Cardiac septum (tissue), 1 donor: ENCODE measurements at regions not wholly inside any gene's neighbourhood (a gene's known extent, or its start where the extent isn't known, plus 50 kb on each side); places are given as distances from the start of the nearest gene placed in this dataset.
"Not testable (repeated sequence)": the region's sequence is repeated elsewhere in the genome, so short reads cannot be mapped to it uniquely, and the experiment has no call there.

Experiments used
- DNase-seq: peaks from one replicate; pipeline ENCODE4 v3.0.0-alpha.2; 2020; ENCODE audit warnings: low spot score
- intact Hi-C: fragments of 100-400 bp; cut with DNase I; formaldehyde crosslinking; loops from one replicate; pipeline ENCODE4 v1.14.0; 2022
- donor health status: DM: no; HTN: no; CAD: no.

DNA sequence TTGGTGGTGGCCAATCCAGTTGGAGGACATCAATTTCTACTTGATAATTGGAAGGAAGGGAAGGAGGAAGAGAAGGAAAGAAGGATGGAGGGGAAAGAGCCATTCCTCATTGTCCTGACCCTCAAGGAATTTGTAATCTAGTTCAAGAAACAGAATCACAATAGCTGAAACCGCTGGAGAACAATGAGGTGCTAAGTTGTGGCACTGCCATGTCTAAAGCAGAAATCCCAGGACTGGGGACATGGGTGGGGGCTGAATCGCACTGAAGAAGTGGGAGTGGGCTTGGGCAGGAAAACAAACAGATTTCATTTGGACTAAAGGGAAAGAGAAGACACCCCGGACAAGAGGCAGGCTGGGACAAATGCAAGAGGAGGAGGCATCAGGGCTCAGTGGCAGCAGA, 183.6 kb downstream of the UACA start:
- intact Hi-C loops = loop anchor here (10.0 kb wide), 1 partner anchor 235 kb away; no protein-coding TSS in a partner anchor
- no peak for DNase-seq

DNA sequence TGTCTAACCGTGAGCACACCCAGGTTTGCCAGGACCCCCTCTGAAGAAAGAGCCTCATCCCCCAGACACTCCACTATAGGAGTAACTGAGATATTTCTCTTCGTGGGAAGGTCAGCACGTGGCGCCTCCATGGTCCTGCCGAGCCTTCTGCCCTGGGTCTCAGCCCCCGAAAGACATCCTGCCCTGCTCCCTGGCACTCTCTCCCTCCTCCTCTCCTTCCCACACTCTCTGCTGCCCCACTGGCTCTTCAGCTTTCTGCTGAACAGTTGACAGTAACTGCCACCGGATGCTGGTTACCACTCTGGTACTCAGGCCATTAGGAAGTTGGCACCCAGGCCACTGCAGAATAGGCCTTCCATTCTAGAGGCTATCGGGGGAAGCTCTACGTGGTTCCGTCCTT, 185.2 kb downstream of the UACA start:
- intact Hi-C loops = loop anchor here (10.0 kb wide), 1 partner anchor 237 kb away; no protein-coding TSS in a partner anchor
- DNase-seq = no peak

DNA sequence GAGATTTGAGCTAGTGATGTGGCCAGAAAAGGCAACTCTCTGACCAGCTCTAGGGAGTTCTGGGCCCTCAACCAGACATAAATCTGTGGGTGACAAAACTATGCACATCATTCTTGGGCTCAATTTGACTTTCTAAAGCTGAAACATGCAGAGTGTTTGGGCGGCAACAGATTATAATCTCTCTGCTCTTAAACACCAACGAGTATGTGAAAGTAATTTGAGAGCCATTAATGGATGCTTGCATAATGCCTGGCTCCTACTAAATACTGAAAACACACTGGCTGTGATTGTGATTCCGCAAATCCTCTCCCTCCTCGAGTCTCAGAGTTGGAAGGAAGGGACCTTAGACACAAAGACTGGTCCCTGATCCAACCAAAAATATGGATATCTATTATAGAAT, 186.7 kb downstream of the UACA start:
- intact Hi-C loops = loop anchor here (10.0 kb wide), 1 partner anchor 238 kb away; no protein-coding TSS in a partner anchor

DNA sequence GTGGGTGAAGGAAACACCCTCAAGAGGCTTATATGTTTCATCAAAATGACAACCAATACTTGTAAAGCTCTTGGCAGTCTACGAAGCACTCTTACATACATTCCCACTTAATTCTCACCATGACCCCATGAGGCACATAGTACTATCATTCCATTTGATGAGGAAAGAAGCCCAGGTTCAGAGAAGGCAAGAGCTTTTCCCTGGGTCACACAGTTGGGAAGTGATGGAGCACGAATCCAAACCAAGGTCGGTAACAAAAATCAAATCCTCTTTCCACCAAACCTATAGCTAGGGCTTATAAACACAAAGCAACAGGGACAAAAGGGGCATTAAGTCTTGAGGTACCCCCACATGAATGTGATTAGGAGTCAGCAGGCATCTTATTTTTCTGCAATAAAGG, 187.1 kb downstream of the UACA start:
- intact Hi-C loops = loop anchor here (10.0 kb wide), 1 partner anchor 239 kb away; no protein-coding TSS in a partner anchor
- no peak for DNase-seq

More for the DNA sequence above, 186.7 kb downstream of the UACA start:
- no peak for DNase-seq

DNA sequence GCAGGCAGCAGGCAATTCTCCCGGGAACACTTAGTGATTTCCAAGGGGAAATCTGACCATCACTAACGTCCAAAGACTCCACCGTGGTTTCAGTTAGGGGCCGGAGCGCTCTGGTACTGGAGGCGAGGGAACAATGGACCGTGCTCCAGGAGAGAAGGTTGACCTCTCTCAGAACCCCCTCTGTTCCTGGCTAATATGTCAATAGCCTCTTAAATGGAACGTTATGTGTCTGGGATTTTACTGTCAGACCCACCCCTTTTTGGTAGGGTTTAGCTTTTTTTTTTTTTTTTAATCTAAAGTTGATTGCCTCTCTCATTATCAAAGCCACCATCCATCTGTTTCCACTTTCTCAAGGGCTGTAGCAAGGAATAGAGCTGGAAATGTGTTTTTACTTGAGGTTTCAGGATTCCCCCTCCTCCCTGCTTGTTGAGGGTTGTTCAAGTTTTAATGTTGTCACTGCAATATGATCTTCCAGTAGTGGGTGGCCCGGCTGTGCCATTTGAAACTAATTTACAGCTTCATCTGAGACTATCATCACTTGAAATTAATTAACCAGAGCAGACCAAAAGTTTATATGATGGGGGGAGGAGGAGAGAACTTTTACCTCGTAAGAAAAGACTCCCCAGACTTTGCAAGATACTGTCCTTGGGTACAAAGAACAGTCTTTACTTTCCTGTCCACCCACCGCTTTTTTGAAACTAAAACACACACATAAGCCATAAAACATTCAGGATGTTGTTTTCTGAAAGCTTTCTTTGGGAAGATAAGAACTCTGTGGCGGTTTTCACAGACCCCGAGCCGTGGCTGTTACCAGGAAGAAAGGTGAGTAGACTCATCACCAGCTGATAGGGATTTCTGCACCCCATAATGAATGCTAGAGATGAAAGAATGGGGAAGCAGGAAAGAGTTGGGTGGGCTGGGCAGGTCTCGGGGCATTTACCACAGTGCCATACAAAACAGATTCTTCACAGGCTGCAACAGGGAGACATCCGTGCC, 187.8 kb downstream of the UACA start:
- intact Hi-C loops = loop anchor here (10.0 kb wide), 1 partner anchor 239 kb away; no protein-coding TSS in a partner anchor
- no peak for DNase-seq

DNA sequence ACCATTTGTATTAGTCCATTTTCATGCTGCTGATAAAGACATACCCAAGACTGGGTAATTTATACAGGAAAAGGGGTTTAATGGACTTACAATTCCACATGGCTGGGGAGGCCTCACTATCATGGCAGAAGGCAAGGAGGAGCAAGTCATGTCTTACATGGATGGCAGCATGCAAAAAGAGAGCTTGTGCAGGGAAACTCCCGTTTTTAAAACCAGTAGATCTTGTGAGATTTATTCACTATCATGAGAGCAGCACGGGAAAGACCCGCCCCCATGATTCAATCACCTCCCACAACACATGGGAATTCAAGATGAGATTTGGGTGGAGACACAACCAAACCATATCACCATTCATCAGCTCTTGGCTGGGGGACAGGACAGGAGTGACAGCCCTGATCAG, 189.0 kb downstream of the UACA start:
- DNase-seq = not testable (repeated sequence)
- intact Hi-C loops = loop anchor here (10.0 kb wide), 1 partner anchor 240 kb away; no protein-coding TSS in a partner anchor

DNA sequence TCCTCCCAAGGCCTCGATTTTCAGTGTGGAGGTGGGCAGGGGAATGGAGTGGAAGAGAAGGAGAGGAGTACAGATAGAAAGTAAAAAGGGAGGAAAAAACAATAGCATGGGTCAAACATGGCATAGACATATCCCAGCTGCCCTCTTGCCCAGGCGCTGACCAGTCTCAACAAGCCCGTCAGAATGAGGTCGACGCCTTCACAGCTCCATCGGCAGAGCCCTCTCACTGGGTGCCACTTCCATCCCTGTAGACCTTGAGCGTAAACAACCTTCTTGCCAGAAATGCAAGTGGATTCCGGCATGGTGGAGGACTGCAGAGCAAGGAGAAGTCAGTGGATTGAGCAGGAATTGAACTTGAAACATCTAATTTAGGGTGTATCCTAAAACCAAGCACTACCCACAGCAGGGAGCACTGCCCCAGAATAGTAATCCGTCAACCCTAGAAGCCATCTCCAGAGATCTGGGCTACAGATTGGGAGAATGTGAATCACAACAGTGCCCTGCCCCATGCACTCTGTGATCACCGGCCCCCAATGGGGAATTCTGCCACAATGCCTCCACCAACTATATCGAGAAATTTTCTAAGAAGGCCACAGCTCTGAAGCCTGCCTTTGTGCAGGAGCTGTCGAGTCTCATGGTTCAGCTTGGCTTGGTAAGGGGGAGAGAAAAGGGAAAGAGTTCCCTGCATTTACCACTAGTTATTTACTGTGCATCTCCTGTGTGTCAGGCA, 190.1 kb downstream of the UACA start:
- intact Hi-C loops = loop anchor here (10.0 kb wide), 1 partner anchor 242 kb away; no protein-coding TSS in a partner anchor
- no peak for DNase-seq

DNA sequence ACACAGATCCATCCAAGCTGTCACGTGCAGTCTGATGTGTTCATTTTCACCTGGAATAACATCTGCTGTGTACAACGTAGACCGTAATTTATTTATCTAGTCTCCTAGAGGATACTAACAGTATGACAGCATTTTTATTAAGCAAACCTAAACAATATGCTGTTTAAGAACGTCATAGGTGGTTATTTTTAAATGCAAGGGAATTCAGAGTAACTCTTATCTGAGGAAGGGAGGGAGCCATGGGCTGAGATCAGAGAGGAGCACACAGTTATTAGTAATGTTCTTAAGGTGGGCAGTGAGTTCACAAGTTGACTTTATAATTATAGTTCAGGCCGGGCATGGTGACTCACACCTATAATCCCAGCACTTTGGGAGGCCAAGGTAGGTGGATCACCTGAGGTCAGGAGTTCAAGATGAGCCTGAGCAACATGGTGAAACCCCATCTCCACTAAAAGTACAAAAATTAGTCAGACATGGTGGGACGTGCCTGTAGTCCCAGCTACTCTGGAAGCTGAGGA, 193.6 kb downstream of the UACA start:
- DNase-seq = no peak
- intact Hi-C loops = loop anchor here (10.0 kb wide), 2 partner anchors 95 to 245 kb away; no protein-coding TSS in a partner anchor

DNA sequence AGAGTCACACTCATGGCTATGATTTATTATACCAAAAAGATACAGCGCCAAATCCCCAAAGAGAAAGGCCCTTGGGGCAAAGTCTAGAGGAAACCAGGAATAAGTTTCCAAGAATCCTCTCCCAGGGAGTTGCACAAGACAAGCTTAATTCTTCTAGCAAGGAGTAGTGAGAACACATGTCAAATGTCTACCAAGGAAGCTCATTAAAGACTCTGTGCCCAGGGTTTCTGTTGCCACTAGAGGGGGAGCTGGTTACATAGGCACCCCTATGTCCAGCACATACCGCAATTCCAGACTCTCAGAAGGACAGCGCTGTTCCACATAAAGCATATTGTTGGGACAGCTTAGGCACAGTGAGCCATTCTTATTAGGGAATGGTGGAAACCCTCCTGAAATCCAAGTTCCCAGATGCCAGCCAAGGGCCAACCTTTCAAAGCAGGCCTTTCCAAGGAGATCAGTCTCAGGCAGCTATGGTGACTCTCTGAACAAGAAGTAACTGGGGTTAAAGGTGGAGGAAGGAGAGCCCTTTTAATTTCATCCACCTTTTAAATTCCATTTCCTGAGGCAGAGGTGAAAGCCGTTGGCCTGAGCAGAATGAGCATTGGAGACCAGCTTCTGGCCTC, 194.2 kb downstream of the UACA start:
- DNase-seq = no peak
- intact Hi-C loops = loop anchor here (10.0 kb wide), 1 partner anchor 96 kb away; no protein-coding TSS in a partner anchor

DNA sequence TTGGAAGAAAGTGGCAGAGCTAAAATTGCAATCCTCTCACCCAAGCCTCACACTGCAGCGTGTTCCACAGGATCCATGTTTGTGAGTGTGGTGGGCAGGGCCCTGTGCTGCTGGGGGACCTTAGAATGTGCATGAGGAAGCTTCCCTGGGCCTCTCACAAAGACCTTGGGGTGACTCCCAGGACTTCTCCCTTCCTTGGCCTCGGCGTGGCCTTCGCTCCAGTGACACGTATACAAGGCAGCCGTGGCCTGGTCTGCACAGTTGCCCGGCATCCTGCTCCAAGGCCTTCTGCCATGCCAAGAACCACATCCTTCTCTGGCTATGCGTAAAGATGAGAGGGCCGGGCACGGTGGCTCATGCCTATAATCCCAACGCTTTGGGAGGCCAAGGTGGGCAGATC, 196.4 kb downstream of the UACA start:
- intact Hi-C loops = loop anchor here (10.0 kb wide), 1 partner anchor 98 kb away; no protein-coding TSS in a partner anchor
- DNase-seq = no peak

DNA sequence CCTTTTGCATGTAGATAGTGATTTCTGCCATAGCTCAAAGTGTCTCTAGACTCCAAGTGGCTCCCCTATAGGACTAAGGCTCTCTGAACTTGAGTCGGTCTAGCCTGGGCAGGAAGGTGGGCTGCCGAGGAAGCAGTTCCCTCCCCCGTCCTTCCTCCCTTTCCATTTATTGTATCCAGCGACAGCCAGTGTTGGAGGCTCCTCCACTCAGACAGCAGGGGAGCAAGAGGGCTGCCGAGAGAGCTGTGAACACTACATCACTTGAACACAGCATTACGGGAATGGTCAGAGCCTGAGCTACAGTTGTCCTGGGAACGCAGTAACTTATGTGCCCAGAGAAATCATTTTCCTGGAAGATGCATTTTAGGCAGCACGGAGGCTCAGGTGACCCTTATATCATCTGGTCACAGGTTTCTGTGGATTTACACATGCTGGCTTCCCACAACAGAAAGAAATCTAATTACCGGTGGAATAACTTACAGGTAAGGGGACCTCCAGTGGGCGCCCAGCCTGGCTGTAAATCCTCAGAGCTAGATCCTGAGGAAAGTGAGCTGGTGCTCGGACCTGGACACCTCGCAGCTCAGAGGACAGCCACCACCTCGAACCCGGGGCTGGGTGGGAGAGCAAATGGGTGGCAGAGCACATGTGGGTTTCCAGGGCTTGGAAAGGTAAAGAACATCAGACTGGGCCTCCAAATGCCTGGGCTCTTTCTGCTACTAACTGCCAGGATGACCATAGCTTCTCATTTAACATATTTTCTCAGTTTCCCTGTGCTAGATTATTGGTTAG, 197.1 kb downstream of the UACA start:
- no peak for DNase-seq
- intact Hi-C loops = loop anchor here (10.0 kb wide), 1 partner anchor 99 kb away; no protein-coding TSS in a partner anchor

DNA sequence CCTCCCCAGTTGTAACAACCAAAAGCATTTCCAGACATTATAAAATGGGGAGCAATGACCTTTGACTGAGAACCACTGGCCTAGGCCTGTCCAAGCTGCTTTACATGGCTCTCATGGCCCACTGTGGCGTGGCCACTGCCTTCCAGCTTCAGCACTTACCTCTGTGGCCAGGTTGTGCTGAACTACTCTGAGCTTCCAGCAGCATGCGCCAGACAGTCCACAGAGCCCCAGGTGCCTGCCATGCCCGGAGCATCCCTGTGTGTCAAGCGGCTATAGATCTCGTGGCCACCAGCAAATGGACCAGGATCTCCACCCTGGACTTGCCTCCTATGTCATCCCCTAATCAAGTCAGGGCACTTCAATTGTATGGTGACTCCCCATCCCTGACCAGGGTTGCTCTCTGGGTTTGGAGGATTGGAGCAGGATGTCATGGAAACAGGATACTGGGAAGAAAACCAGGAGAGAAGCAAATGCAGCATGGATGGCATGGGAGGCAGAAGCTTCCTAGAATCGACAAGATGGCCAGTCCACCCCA, 199.7 kb downstream of the UACA start:
- intact Hi-C loops = loop anchor here (10.0 kb wide), 1 partner anchor 101 kb away; no protein-coding TSS in a partner anchor
- no peak for DNase-seq

DNA sequence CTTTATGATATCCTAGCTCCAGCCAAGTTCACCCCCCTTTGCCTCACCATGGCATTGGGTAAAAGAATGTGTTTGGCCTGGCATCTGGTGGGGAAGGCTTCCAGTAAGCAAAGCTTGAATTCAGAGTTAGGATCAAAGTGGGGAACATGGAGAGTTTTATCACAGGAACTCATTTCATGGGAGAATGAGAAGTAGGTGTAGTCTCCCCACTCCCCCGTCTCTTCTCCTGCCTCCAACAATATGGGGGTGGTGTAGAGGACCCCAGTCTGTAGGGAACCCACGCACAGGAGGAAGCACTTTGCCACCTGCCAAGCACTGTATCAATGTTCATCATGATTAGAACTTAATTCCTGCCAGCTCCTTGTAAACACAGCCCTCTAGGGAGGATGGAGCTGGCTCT, 200.5 kb downstream of the UACA start:
- DNase-seq = no peak
- intact Hi-C loops = loop anchor here (10.0 kb wide), 1 partner anchor 102 kb away; no protein-coding TSS in a partner anchor

DNA sequence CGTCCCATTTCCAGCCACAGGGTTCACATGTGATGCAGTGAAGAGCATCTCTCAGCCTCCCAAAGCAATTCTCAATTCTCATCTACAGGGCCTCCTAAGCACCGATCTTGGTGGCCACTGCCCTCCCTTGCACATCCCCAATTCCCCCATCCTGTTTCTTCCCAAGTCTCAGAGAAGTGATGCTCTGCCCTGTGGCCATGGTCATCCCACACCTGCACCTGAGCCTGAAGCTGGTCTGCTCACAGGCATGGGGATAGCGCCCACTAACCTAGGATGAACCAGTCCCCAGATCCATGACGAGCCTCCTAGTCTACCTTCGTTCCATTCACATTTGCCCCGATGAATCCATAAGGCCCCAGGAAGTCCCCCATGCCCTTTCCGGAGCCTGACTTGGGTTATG, 201.5 kb downstream of the UACA start:
- DNase-seq = no peak
- intact Hi-C loops = loop anchor here (10.0 kb wide), 1 partner anchor 103 kb away; no protein-coding TSS in a partner anchor

DNA sequence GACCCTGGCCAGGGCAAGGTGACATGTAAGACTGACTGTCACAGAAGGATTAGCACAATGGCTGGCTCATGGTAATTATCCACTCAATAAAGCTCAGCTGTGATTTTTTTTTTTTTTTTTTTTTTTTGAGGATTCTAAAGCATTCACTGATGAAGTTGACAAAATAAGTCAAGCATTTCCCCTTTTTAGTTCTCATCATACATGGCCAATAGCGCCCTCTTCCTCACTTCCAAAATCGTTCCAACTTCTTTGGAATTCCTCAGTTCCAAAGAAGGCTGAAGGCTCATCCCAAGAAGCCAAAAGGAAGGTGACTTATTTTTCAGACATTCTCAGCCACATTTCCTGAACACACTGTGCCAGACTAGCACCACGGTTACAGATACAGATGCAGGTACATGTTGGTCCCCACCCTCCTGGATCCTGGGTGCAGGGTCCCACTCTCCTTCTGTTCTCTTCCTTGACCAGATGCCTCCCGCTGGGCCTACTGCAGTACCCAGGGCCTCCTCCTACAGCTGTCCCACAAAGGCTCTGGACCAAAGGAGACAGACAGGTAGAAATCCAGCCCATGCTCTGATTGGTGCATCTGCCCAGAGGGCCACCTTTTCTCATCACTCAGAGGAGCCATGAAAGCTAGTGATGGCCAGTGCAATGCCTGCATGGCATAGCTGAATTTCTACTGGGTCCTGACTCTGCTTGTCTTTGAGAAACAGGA, 202.6 kb downstream of the UACA start:
- intact Hi-C loops = loop anchor here (10.0 kb wide), 1 partner anchor 104 kb away; no protein-coding TSS in a partner anchor
- DNase-seq = no peak

DNA sequence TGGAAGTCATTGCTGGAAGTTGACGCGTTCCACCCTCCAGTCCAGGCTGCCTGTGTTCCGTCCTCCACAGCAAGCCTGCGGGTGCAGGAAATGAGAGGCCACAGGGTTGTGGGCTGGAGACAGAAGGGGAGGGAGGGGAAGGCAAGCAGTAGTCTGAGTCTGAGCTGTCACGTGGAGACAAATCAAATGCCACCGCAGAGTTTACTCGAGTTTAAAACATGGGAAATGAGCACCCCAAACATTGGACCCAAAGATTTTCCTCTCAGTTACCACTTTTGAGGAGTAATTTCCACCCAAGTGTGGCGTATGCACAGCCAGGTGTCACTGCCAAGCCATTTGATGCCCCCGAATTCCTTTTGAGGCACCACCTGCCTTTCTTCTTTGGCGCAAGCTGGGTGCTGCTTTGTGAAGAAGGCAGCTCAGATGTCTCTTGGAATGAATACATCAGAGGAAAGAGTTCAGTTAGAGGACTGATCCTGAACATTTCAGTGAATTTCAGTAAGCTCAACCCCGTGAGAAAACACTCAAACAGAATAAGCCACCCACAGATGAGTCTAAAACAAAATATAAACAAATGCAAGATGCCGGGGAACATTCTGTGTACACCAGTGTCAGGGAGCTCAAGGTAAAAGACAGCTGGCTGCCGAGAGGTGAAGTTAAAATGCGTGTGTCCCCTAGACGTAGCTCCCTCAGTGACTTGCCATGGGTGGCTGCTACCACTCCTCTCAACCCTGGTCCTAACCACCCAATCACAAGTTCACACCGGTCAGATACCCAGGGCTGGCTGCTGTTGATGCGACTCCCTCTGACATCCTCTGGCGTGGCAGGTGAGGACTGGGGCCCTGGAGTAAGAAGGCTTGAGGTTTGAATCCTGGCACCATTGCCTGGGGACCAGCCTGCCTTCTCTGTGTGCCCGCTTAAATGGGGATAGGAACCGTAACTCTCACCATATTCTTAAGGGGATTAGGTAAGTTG, 203.8 kb downstream of the UACA start:
- DNase-seq = no peak
- intact Hi-C loops = loop anchor here (10.0 kb wide), 1 partner anchor 105 kb away; no protein-coding TSS in a partner anchor
